ENCODE measurements at regions not wholly inside any gene's neighbourhood (a gene's known extent, or its start where the extent isn't known, plus 50 kb on each side); places are given as distances from the start of the nearest gene placed in this dataset.

GRCh38 chr6:3919130-3919628 lies 70.0 kb downstream of the FAM50B start:
- TF ChIP-seq CTCF (IDR thresholded peaks at IDR 0.05) (no peak), POLR2A (IDR thresholded peaks at IDR 0.05) (no peak)
